ENCODE measurements at regions not wholly inside any gene's neighbourhood (a gene's known extent, or its start where the extent isn't known, plus 50 kb on each side); places are given as distances from the start of the nearest gene placed in this dataset.

DNA sequence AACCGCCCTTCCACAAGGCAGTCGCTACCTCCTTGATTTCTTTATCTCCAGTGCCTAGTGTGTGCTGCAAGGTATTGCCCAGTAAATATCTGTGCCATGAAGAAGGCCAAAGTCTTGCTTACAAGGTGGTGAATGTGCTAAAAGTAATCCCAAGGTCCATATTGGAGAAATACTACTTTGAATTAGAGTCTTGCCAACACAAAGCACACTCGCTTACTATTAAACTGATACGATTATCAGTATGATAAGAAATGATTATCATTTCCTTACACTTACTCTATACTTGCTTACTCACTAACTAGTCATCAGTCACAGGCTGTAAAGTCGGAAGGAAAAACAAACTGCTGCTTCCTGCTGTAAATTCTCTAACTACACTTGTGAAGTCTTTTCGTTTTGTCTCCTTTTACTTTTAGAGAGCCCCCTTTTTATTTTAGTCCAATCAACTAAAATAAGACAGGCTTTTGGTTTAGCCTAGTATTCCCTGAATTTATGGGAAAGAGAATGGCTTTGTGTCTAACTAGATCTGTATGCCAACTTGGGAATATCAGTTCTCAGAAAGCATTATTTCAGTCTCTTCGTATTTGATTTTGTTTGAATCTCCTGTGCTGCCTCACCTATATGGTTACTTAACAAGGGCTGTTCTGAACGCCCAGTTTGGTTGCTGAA is 107.1 kb upstream of the TSC22D2 start:
- no peaks in the 10 kb centered on the region for H3K36me3 ChIP-seq (ENCODE audit: insufficient read depth, low read length)
- no peak overlapping the region for H3K27ac ChIP-seq (ENCODE audit: low read depth, low read length)
- H3K9me3 ChIP-seq (ENCODE audit: insufficient read depth, low read depth, low read length), result no peaks in the 10 kb centered on the region
- H3K4me3 ChIP-seq (ENCODE audit: low read length), result no peak overlapping the region
- peaks cover 26% of the 10 kb centered on the region for H3K4me1 ChIP-seq (ENCODE audit: insufficient read depth, low read length)
- H3K27me3 ChIP-seq (ENCODE audit: insufficient read depth, low read length), result no peaks in the 10 kb centered on the region
- no peak overlapping the region for H3K9ac ChIP-seq (ENCODE audit: low read depth, low read length)
- WGBS, result 85% methylated on average over 8 of the region's 8 CpGs

DNA sequence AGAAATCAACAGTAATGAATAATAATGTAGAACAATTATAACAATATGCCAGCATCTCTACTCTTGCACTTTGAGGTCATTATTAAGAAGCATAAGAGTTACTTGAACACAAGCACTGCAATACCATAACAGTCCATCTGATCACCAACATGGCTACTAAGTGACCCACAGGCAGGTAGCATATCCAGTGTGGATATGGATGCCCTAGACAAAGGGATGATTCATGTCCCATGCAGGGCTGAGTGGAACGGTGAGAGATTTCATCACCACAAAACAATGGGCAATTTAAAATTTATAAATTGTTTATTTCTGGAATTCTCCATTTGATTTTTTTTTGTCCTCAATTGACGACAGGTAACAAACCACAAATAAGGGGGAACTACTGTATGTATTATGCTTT is 107.7 kb upstream of the TSC22D2 start:
- 100% methylated on average over 1 of the region's 2 CpGs for WGBS
- H3K27me3 ChIP-seq (ENCODE audit: insufficient read depth, low read length), result no peaks in the 10 kb centered on the region
- H3K27ac ChIP-seq (ENCODE audit: low read depth, low read length), result no peak overlapping the region
- no peaks in the 10 kb centered on the region for H3K9me3 ChIP-seq (ENCODE audit: insufficient read depth, low read depth, low read length)
- peaks cover 32% of the 10 kb centered on the region for H3K4me1 ChIP-seq (ENCODE audit: insufficient read depth, low read length)
- no peak overlapping the region for H3K4me3 ChIP-seq (ENCODE audit: low read length)
- no peaks in the 10 kb centered on the region for H3K36me3 ChIP-seq (ENCODE audit: insufficient read depth, low read length)
- no peak overlapping the region for H3K9ac ChIP-seq (ENCODE audit: low read depth, low read length)

- H3K27ac ChIP-seq (ENCODE audit: low read depth, low read length), result no peak overlapping the region
- H3K4me1 ChIP-seq (ENCODE audit: insufficient read depth, low read length), result peaks cover 32% of the 10 kb centered on the region
- 77% methylated on average over 2 of the region's 2 CpGs for WGBS
- H3K36me3 ChIP-seq (ENCODE audit: insufficient read depth, low read length), result no peaks in the 10 kb centered on the region
- no peaks in the 10 kb centered on the region for H3K9me3 ChIP-seq (ENCODE audit: insufficient read depth, low read depth, low read length)
- no peaks in the 10 kb centered on the region for H3K27me3 ChIP-seq (ENCODE audit: insufficient read depth, low read length)
- no peak overlapping the region for H3K4me3 ChIP-seq (ENCODE audit: low read length)
- no peak overlapping the region for H3K9ac ChIP-seq (ENCODE audit: low read depth, low read length)
These were observed 108.9 kb upstream of the TSC22D2 start for GRCh38 chr3:150299201-150299600.

DNA sequence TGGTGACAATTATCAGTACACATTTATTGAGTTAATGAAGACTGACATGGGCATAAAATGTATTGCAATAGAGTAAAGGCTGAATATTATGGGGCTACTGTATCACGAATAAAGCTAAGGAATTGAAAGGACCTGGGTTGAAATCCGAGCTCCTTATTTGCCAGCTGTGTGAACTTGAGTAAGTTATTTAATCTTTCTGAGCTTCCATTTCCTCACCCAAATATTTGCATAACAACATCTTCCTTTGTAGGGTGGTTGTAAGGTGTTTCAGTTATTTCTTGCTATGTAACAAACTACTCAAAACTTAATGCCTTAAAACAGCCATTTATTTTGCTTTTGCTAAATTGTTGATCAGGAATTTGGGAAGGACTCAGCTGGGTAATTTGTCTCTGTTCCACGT is 111.1 kb upstream of the TSC22D2 start:
- 41% methylated on average over 3 of the region's 3 CpGs for WGBS
- Histone ChIP-seq H3K27me3 (ENCODE audit: insufficient read depth, low read length) (no peaks in the 10 kb centered on the region), H3K9me3 (ENCODE audit: insufficient read depth, low read depth, low read length) (no peaks in the 10 kb centered on the region), H3K4me1 (ENCODE audit: insufficient read depth, low read length) (peaks cover 32% of the 10 kb centered on the region), H3K9ac (ENCODE audit: low read depth, low read length) (no peak overlapping the region), H3K27ac (ENCODE audit: low read depth, low read length) (no peak overlapping the region), H3K36me3 (ENCODE audit: insufficient read depth, low read length) (no peaks in the 10 kb centered on the region), H3K4me3 (ENCODE audit: low read length) (no peak overlapping the region)

DNA sequence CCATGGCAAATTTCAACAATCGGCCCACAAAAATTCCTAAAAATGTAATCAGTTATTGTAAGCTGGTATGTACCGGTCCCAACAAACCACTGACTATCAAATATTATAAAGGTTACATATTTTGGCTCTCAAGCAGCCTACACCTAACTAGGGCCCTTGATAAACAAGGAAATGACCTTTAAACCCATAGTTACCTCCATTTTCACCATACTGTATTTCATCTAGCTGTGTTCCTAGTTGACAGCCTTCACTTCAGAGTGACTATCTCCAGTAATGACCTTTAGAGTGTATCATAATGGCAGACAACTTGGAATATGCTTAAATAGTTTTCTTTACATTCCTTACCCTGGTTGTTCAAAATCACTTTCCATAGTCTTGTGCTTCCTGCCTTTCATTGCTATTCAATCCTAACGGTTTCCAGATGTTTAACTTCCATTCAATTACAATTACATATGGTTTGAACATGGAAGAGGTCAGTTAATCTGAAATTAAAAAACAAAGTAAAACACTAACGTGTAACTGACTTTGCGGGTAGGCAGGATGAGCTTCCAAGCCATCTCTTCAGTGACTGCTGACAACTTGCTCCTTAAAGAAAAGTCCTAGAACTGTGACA is 111.9 kb upstream of the TSC22D2 start:
- no peaks in the 10 kb centered on the region for H3K9me3 ChIP-seq (ENCODE audit: insufficient read depth, low read depth, low read length)
- H3K9ac ChIP-seq (ENCODE audit: low read depth, low read length), result no peak overlapping the region
- no peaks in the 10 kb centered on the region for H3K27me3 ChIP-seq (ENCODE audit: insufficient read depth, low read length)
- peaks cover 32% of the 10 kb centered on the region for H3K4me1 ChIP-seq (ENCODE audit: insufficient read depth, low read length)
- no peak overlapping the region for H3K27ac ChIP-seq (ENCODE audit: low read depth, low read length)
- WGBS, result 82% methylated on average over 5 of the region's 5 CpGs
- H3K36me3 ChIP-seq (ENCODE audit: insufficient read depth, low read length), result no peaks in the 10 kb centered on the region
- no peak overlapping the region for H3K4me3 ChIP-seq (ENCODE audit: low read length)

- Histone ChIP-seq H3K36me3 (ENCODE audit: insufficient read depth, low read length) (no peaks in the 10 kb centered on the region), H3K27me3 (ENCODE audit: insufficient read depth, low read length) (no peaks in the 10 kb centered on the region), H3K4me1 (ENCODE audit: insufficient read depth, low read length) (peaks cover 24% of the 10 kb centered on the region), H3K4me3 (ENCODE audit: low read length) (no peak overlapping the region), H3K9ac (ENCODE audit: low read depth, low read length) (no peak overlapping the region), H3K9me3 (ENCODE audit: insufficient read depth, low read depth, low read length) (no peaks in the 10 kb centered on the region), H3K27ac (ENCODE audit: low read depth, low read length) (no peak overlapping the region)
- WGBS, result 89% methylated on average over 6 of the region's 7 CpGs
These were observed 114.6 kb upstream of the TSC22D2 start for GRCh38 chr3:150293401-150294001.

GRCh38 chr3:150292891-150293290 is 115.2 kb upstream of the TSC22D2 start:
- Histone ChIP-seq H3K4me3 (ENCODE audit: low read length) (no peak overlapping the region), H3K9me3 (ENCODE audit: insufficient read depth, low read depth, low read length) (no peaks in the 10 kb centered on the region), H3K27me3 (ENCODE audit: insufficient read depth, low read length) (no peaks in the 10 kb centered on the region), H3K36me3 (ENCODE audit: insufficient read depth, low read length) (no peaks in the 10 kb centered on the region), H3K4me1 (ENCODE audit: insufficient read depth, low read length) (peaks cover 24% of the 10 kb centered on the region), H3K9ac (ENCODE audit: low read depth, low read length) (no peak overlapping the region), H3K27ac (ENCODE audit: low read depth, low read length) (no peak overlapping the region)
- WGBS, result 99% methylated on average over 3 of the region's 4 CpGs

DNA sequence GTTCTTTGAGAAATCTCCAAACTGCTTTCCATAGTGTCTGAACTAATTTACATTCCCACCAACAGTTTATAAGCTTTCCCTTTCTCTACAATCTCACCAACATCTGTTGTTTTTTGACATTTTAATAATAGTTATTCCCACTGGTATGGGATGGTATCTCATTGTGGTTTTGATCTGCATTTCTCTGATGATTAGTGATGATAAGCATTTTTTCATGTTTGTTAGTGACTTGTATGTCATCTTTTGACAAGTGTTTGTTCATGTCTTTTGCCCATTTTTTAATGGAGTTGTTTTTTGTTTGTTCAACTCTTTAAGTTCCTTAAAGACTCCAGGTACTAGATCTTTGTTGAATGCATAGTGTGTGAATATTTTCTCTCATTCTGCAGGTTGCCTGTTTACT is 116.6 kb upstream of the TSC22D2 start:
- no peaks in the 10 kb centered on the region for H3K9me3 ChIP-seq (ENCODE audit: insufficient read depth, low read depth, low read length)
- H3K4me1 ChIP-seq (ENCODE audit: insufficient read depth, low read length), result peaks cover 12% of the 10 kb centered on the region
- H3K36me3 ChIP-seq (ENCODE audit: insufficient read depth, low read length), result no peaks in the 10 kb centered on the region
- no peak overlapping the region for H3K4me3 ChIP-seq (ENCODE audit: low read length)
- no peaks in the 10 kb centered on the region for H3K27me3 ChIP-seq (ENCODE audit: insufficient read depth, low read length)
- H3K9ac ChIP-seq (ENCODE audit: low read depth, low read length), result no peak overlapping the region
- no peak overlapping the region for H3K27ac ChIP-seq (ENCODE audit: low read depth, low read length)

DNA sequence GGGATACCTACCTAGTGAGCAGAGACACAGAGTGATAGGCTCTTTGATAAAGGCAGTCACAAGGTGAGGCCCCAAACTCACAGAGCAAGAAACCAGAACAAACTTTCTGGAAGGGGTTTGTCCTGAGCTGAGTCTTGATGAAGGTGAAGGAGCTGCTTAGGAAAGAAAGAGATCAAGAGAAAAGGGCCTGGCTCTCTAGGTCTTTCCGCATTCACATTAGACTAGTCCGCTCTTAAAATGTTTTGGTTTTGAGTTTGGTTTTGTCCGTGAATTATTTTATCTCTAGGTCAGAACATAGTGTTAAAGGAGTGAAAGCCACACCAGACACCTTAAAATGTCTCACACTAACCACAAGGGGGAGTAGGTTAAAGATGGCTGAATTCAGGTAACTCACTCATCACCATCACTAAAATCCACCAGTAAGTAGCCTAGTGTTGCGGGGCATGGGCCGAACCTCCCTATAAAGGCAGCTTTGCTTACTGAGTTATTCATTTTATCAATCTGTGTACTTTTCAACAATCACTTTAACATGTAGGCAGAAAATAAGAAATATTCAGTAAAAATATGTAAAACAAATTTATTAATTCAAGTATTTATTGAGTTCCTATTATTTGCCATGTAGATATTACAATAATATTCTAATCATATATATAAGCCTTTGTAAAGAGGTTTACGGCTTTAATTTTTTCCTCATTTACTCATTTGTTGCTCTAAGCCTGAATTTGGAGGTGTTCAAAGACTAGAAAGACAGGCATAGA is 121.5 kb upstream of the TSC22D2 start:
- no peak overlapping the region for H3K4me3 ChIP-seq (ENCODE audit: low read length)
- peak overlapping the region; percentile 21; the same call in 1 of the 2 replicates for H3K9ac ChIP-seq (ENCODE audit: low read depth, low read length)
- WGBS, result 70% methylated on average over 5 of the region's 6 CpGs
- H3K27me3 ChIP-seq (ENCODE audit: insufficient read depth, low read length), result no peaks in the 10 kb centered on the region
- H3K36me3 ChIP-seq (ENCODE audit: insufficient read depth, low read length), result no peaks in the 10 kb centered on the region
- H3K4me1 ChIP-seq (ENCODE audit: insufficient read depth, low read length), result peaks cover 4% of the 10 kb centered on the region
- no peaks in the 10 kb centered on the region for H3K9me3 ChIP-seq (ENCODE audit: insufficient read depth, low read depth, low read length)
- no peak overlapping the region for H3K27ac ChIP-seq (ENCODE audit: low read depth, low read length)

DNA sequence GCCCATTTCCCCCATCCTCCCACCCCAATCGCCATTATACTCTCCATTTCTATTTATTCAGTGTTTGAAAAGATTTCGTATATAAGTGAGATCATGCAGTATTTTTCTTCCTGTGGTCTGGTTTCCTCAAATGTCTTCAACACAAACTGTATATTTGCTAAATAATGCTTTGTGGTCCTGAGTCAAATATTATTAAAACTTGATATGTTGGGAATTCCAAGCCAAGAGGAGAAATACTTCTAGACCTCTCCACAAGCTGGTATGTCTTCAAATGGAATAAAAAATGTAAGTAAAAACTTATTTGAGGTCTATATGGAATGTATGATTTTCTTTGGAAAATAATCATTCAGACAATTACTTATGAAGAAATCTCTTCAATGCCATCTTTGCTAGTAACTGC is 122.5 kb upstream of the TSC22D2 start:
- no peaks in the 10 kb centered on the region for H3K27me3 ChIP-seq (ENCODE audit: insufficient read depth, low read length)
- H3K4me3 ChIP-seq (ENCODE audit: low read length), result no peak overlapping the region
- WGBS, result 91% methylated on average over 1 of the region's 2 CpGs
- H3K9ac ChIP-seq (ENCODE audit: low read depth, low read length), result no peak overlapping the region
- H3K36me3 ChIP-seq (ENCODE audit: insufficient read depth, low read length), result no peaks in the 10 kb centered on the region
- H3K27ac ChIP-seq (ENCODE audit: low read depth, low read length), result no peak overlapping the region
- peaks cover 4% of the 10 kb centered on the region for H3K4me1 ChIP-seq (ENCODE audit: insufficient read depth, low read length)
- H3K9me3 ChIP-seq (ENCODE audit: insufficient read depth, low read depth, low read length), result no peaks in the 10 kb centered on the region

- no peaks in the 10 kb centered on the region for H3K27me3 ChIP-seq (ENCODE audit: insufficient read depth, low read length)
- 56% methylated on average over 6 of the region's 7 CpGs for WGBS
- no peaks in the 10 kb centered on the region for H3K36me3 ChIP-seq (ENCODE audit: insufficient read depth, low read length)
- no peak overlapping the region; the same call in 1 of the 2 replicates for H3K27ac ChIP-seq (ENCODE audit: low read depth, low read length)
- no peak overlapping the region for H3K9ac ChIP-seq (ENCODE audit: low read depth, low read length)
- no peaks in the 10 kb centered on the region for H3K9me3 ChIP-seq (ENCODE audit: insufficient read depth, low read depth, low read length)
- no peak overlapping the region for H3K4me3 ChIP-seq (ENCODE audit: low read length)
- peaks cover 26% of the 10 kb centered on the region for H3K4me1 ChIP-seq (ENCODE audit: insufficient read depth, low read length)
These were observed 129.2 kb upstream of the TSC22D2 start for GRCh38 chr3:150278843-150279381.

Data from HUES64 (cell line).